Thyroid gland (tissue), 4 donors: ENCODE measurements at regions not wholly inside any gene's neighbourhood (a gene's known extent, or its start where the extent isn't known, plus 50 kb on each side); places are given as distances from the start of the nearest gene placed in this dataset.

Experiments used
- DNase-seq, 2 donors: peaks; one replicate each; pipeline ENCODE4 v3.0.0-alpha.2; 2019
- H3K27ac ChIP-seq, 3 donors: fragments of 200-600 bp; sonication (generic); 1 replicate in 2 of 3; 2 replicates in 1 of 3; pipeline ENCODE4 v1.5.1; 2016 to 2019; ENCODE audit warnings: mild to moderate bottlenecking in 1 of 3, moderate library complexity in 1 of 3
- H3K27me3 ChIP-seq: fragments of 200-600 bp; sonication (generic); one replicate; pipeline ENCODE4 v1.5.1; 2019
- H3K36me3 ChIP-seq, 2 donors: fragments of 200-600 bp; sonication (generic); one replicate each; pipeline ENCODE4 v1.5.1; 2016 to 2019
- H3K4me1 ChIP-seq, 2 donors: fragments of 200-600 bp; sonication (generic); one replicate each; pipeline ENCODE4 v1.5.1; 2017 to 2019
- H3K4me3 ChIP-seq, 3 donors: fragments of 200-600 bp; sonication (generic); replicated peaks in 1 of 3; 1 replicate in 2 of 3; 2 replicates in 1 of 3; pipeline ENCODE4 v1.5.1; 2016; ENCODE audit warnings: mild to moderate bottlenecking in 1 of 3
- H3K9me3 ChIP-seq: fragments of 200-600 bp; sonication (generic); one replicate; pipeline ENCODE4 v1.5.1; 2017
- POLR2A ChIP-seq, 2 donors: fragments of 450-650 bp; IDR thresholded peaks; one replicate each; pipeline ENCODE4 v1.6.1; 2017; ENCODE audit warnings: antibody characterized with exemption in 2 of 2, mild to moderate bottlenecking in 2 of 2, moderate library complexity in 1 of 2
- WGBS, 2 donors: methylation state at CpG; one replicate each; pipeline ENCODE4 v1.1.5; 2017; 5-methylcytosine and 5-hydroxymethylcytosine counted together
- intact Hi-C: fragments of 100-400 bp; cut with DNase I; formaldehyde crosslinking; loops from one replicate; pipeline ENCODE4 v1.15.1; 2023
- TF ChIP-seq, protein P1 (sequence below), 6 experiments: fragments of 200-600 bp in 3 of 6; fragments of 450-650 bp in 3 of 6; sonication (generic) in 3 of 6; IDR thresholded peaks; one replicate each; pipeline ENCODE4 v1.5.1; 2016 to 2019; ENCODE audit warnings: antibody characterized with exemption in 6 of 6, mild to moderate bottlenecking in 2 of 6, inconsistent platforms in 1 of 6, moderate library complexity in 1 of 6

- Histone ChIP-seq H3K27me3 (no peaks in the 10 kb centered on the region), H3K4me3 (no peak overlapping the region), H3K9me3 (no peaks in the 10 kb centered on the region), H3K27ac (no peak overlapping the region), H3K4me1 (no peaks in the 10 kb centered on the region), H3K36me3 (no peaks in the 10 kb centered on the region)
- TF ChIP-seq POLR2A (IDR thresholded peaks at IDR 0.05): no peak
- TF ChIP-seq, protein P1, sequence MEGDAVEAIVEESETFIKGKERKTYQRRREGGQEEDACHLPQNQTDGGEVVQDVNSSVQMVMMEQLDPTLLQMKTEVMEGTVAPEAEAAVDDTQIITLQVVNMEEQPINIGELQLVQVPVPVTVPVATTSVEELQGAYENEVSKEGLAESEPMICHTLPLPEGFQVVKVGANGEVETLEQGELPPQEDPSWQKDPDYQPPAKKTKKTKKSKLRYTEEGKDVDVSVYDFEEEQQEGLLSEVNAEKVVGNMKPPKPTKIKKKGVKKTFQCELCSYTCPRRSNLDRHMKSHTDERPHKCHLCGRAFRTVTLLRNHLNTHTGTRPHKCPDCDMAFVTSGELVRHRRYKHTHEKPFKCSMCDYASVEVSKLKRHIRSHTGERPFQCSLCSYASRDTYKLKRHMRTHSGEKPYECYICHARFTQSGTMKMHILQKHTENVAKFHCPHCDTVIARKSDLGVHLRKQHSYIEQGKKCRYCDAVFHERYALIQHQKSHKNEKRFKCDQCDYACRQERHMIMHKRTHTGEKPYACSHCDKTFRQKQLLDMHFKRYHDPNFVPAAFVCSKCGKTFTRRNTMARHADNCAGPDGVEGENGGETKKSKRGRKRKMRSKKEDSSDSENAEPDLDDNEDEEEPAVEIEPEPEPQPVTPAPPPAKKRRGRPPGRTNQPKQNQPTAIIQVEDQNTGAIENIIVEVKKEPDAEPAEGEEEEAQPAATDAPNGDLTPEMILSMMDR (IDR thresholded peaks at IDR 0.05): no peak
- no peak for DNase-seq
- intact Hi-C loops: no loop called here
- 91 to 95% methylated on average over 3 of the region's 3 CpGs for WGBS, 2 donors
Observed at GRCh38 chr12:24152270-24152669, 202.8 kb upstream of the SOX5 start.

DNA sequence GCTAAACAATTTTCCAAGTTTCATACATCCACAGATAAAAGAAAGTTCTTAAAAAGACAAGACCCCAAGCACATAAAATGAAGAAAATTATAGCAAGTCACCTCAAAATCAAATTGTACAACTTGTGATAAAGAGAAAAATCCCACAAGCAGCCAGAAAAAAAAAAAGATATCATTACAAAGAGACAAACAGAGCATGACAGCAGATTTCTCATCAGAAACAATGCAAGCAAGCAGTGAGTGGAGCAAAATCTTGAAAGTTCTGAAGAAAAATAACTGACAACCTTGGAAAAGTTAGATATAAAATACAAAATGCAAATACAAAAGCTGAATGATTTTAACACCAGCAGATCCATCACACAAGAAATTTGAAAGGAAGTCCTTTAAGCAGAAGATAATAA lies 194.5 kb upstream of the SOX5 start:
- no peak overlapping the region for H3K27ac ChIP-seq
- no peak overlapping the region for H3K4me3 ChIP-seq
- no peaks in the 10 kb centered on the region for H3K9me3 ChIP-seq
- H3K4me1 ChIP-seq: no peaks in the 10 kb centered on the region
- no peak for DNase-seq
- H3K27me3 ChIP-seq: no peaks in the 10 kb centered on the region
- intact Hi-C loops: no loop called here
- TF ChIP-seq, protein P1 (IDR thresholded peaks at IDR 0.05): no peak
- no peak for TF ChIP-seq POLR2A (IDR thresholded peaks at IDR 0.05)
- H3K36me3 ChIP-seq: no peaks in the 10 kb centered on the region

DNA sequence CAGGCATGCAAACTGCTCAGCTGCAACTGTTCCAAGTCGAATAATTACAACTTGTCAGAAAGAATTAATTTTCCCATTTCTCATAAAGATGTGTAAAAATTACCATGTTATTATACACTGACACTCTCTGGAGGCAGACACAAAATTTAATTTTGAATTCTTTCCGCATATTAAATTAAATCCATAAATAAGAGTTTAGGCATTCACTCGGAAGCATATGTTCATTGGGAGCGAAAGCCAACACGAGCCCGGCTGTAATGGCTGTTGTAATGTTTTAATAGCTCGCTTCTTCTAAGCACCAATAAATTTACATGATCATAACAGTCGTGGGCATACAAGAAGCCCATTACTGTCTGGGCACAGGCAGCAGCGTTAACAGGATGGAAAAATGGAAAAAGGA lies 189.6 kb upstream of the SOX5 start:
- no peak for DNase-seq
- WGBS, 2 donors: 92 to 96% methylated on average over 9 of the region's 9 CpGs
- TF ChIP-seq, protein P1 (IDR thresholded peaks at IDR 0.05): no peak
- no peak for TF ChIP-seq POLR2A (IDR thresholded peaks at IDR 0.05)
- Histone ChIP-seq H3K4me1 (no peaks in the 10 kb centered on the region), H3K9me3 (no peaks in the 10 kb centered on the region), H3K27me3 (no peaks in the 10 kb centered on the region), H3K36me3 (no peaks in the 10 kb centered on the region), H3K4me3 (no peak overlapping the region), H3K27ac (no peak overlapping the region)
- intact Hi-C loops: no loop called here

- Histone ChIP-seq H3K27ac (no peak overlapping the region), H3K4me3 (no peak overlapping the region), H3K9me3 (no peaks in the 10 kb centered on the region), H3K4me1 (no peaks in the 10 kb centered on the region), H3K27me3 (no peaks in the 10 kb centered on the region), H3K36me3 (no peaks in the 10 kb centered on the region)
- no peak for DNase-seq
- TF ChIP-seq POLR2A (IDR thresholded peaks at IDR 0.05): no peak
- TF ChIP-seq, protein P1 (IDR thresholded peaks at IDR 0.05): no peak
- intact Hi-C loops: no loop called here
- WGBS, 2 donors: 50 to 58% methylated on average over 6 of the region's 6 CpGs
Observed at GRCh38 chr12:24138041-24138440, 188.6 kb upstream of the SOX5 start.

- no peak overlapping the region for H3K27ac ChIP-seq
- no peaks in the 10 kb centered on the region for H3K36me3 ChIP-seq
Observed at GRCh38 chr12:24135158-24135850, 185.8 kb upstream of the SOX5 start.

More at GRCh38 chr12:24135158-24135850, 185.8 kb upstream of the SOX5 start:
- intact Hi-C loops: no loop called here
- Histone ChIP-seq H3K9me3 (no peaks in the 10 kb centered on the region), H3K4me3 (no peak overlapping the region), H3K27me3 (no peaks in the 10 kb centered on the region), H3K4me1 (no peaks in the 10 kb centered on the region)
- 79 to 82% methylated on average over 5 of the region's 5 CpGs for WGBS, 2 donors
- TF ChIP-seq POLR2A (IDR thresholded peaks at IDR 0.05): no peak
- TF ChIP-seq, protein P1 (IDR thresholded peaks at IDR 0.05): no peak
- DNase-seq: no peak
